Adrenal gland (tissue), 9 donors: ENCODE measurements at regions not wholly inside any gene's neighbourhood (a gene's known extent, or its start where the extent isn't known, plus 50 kb on each side); places are given as distances from the start of the nearest gene placed in this dataset.
A peak's percentile ranks its signal among the peaks of the same experiment; 100 is the strongest.

Source experiments
- DNase-seq, 7 donors: peaks; one replicate each; pipeline ENCODE4 v3.0.0-alpha.2; 2019 to 2020
- H3K27ac ChIP-seq, 5 donors: fragments of 200-600 bp; sonication (generic) in 4 of 5; 1 replicate in 3 of 5; 2 replicates in 2 of 5; pipeline versions ENCODE4 v1.5.1 to v1.8.0; 2016 to 2020; ENCODE audit warnings: mild to moderate bottlenecking in 1 of 5
- H3K27me3 ChIP-seq: fragments of 200-600 bp; 2 replicates; pipeline ENCODE4 v1.8.0; 2021
- H3K36me3 ChIP-seq, 2 donors: fragments of 200-600 bp; replicated peaks in 1 of 2; 1 replicate in 1 of 2; 2 replicates in 1 of 2; pipeline versions ENCODE4 v1.5.1 to v1.8.0; 2018 to 2022
- H3K4me1 ChIP-seq, 2 donors: fragments of 200-600 bp; replicated peaks in 1 of 2; 1 replicate in 1 of 2; 2 replicates in 1 of 2; pipeline versions ENCODE4 v1.5.1 to v1.8.0; 2018 to 2021
- H3K4me3 ChIP-seq, 4 donors: fragments of 200-600 bp; sonication (generic) in 3 of 4; one replicate each; pipeline ENCODE4 v1.5.1; 2016 to 2018
- H3K9me3 ChIP-seq, 3 donors: fragments of 200-600 bp; sonication (generic) in 1 of 3; replicated peaks in 1 of 3; 1 replicate in 2 of 3; 2 replicates in 1 of 3; pipeline versions ENCODE4 v1.5.1 to v1.8.0; 2016 to 2021
- CTCF ChIP-seq, 6 experiments: fragments of 450-650 bp in 4 of 6; fragments of 200-600 bp in 2 of 6; sonication (generic) in 1 of 6; IDR thresholded peaks; 1 replicate in 5 of 6; 2 replicates in 1 of 6; pipeline versions ENCODE4 v1.5.1 to v1.8.0; 2016 to 2021; ENCODE audit warnings: antibody characterized with exemption in 6 of 6, mild to moderate bottlenecking in 2 of 6, moderate library complexity in 1 of 6
- POLR2A ChIP-seq, 2 donors: fragments of 450-650 bp; IDR thresholded peaks; one replicate each; pipeline ENCODE4 v1.6.1; 2017; ENCODE audit warnings: antibody characterized with exemption in 2 of 2, mild to moderate bottlenecking in 2 of 2, moderate library complexity in 1 of 2
- WGBS, 4 donors: extraction: QIAGEN DNeasy Blood & Tissue Kit in 2 of 4; methylation state at CpG; one replicate each; pipeline versions ENCODE4 v1.1.5 to v1.1.7; 2013 to 2017; 5-methylcytosine and 5-hydroxymethylcytosine counted together
- intact Hi-C, 2 donors: fragments of 100-400 bp; cut with DNase I; formaldehyde crosslinking; loops; one replicate each; pipeline versions ENCODE4 v1.14.1 to v1.15.0; 2022 to 2023
- donor health status: healthy with polysubstance abuse.
- donor health status: Bipolar disorder and iron deficiency.
- donor health status: DM: yes; HTN: yes; CAD: no.
- donor health status: DM: no; HTN: no; CAD: no.
- donor health status: DM: no; HTN: no; CAD: no.

GRCh38 chr3:113118336-113118735 lies 93.0 kb upstream of the BOC start:
- WGBS, 4 donors, result 86 to 95% (median 92%) methylated on average over 1 of the region's 1 CpG
- intact Hi-C loops, result no loop called here
- Histone ChIP-seq H3K27me3 (no peaks in the 10 kb centered on the region), H3K4me3 (no peak overlapping the region), H3K27ac (peak overlapping the region in 1 of 5 donors; percentile 0), H3K9me3 (no peaks in the 10 kb centered on the region), H3K4me1 (no peaks in the 10 kb centered on the region), H3K36me3 (no peaks in the 10 kb centered on the region)
- DNase-seq, result no peak
- TF ChIP-seq POLR2A (IDR thresholded peaks at IDR 0.05), result no peak
- no peak for TF ChIP-seq CTCF (IDR thresholded peaks at IDR 0.05)

GRCh38 chr3:113124256-113124830 lies 87.0 kb upstream of the BOC start:
- no peak for DNase-seq
- Histone ChIP-seq H3K27me3 (no peaks in the 10 kb centered on the region), H3K4me1 (no peaks in the 10 kb centered on the region), H3K27ac (no peak overlapping the region), H3K9me3 (no peaks in the 10 kb centered on the region), H3K36me3 (no peaks in the 10 kb centered on the region), H3K4me3 (no peak overlapping the region)
- intact Hi-C loops, result no loop called here
- WGBS, 4 donors, result 92 to 97% (median 96%) methylated on average over 13 of the region's 13 CpGs
- TF ChIP-seq CTCF (IDR thresholded peaks at IDR 0.05) (no peak), POLR2A (IDR thresholded peaks at IDR 0.05) (no peak)

GRCh38 chr3:113125951-113126350 lies 85.4 kb upstream of the BOC start:
- WGBS, 4 donors, result 94 to 95% (median 94%) methylated on average over 2 to 4 of the region's 4 CpGs
- no peak overlapping the region for H3K27ac ChIP-seq
- H3K4me3 ChIP-seq, result no peak overlapping the region
- H3K9me3 ChIP-seq, result no peaks in the 10 kb centered on the region
- no peaks in the 10 kb centered on the region for H3K4me1 ChIP-seq
- intact Hi-C loops, result no loop called here
- DNase-seq, result no peak
- TF ChIP-seq CTCF (IDR thresholded peaks at IDR 0.05), result no peak
- TF ChIP-seq POLR2A (IDR thresholded peaks at IDR 0.05), result no peak
- H3K36me3 ChIP-seq, result no peaks in the 10 kb centered on the region
- no peaks in the 10 kb centered on the region for H3K27me3 ChIP-seq

GRCh38 chr3:113128386-113129015 lies 82.9 kb upstream of the BOC start:
- Histone ChIP-seq H3K9me3 (no peaks in the 10 kb centered on the region), H3K36me3 (no peaks in the 10 kb centered on the region), H3K4me3 (no peak overlapping the region), H3K27me3 (no peaks in the 10 kb centered on the region), H3K4me1 (no peaks in the 10 kb centered on the region), H3K27ac (no peak overlapping the region)
- no peak for TF ChIP-seq CTCF (IDR thresholded peaks at IDR 0.05)
- TF ChIP-seq POLR2A (IDR thresholded peaks at IDR 0.05), result no peak
- 72 to 81% (median 77%) methylated on average over 9 of the region's 9 CpGs for WGBS, 4 donors
- intact Hi-C loops, result no loop called here
- DNase-seq, result no peak
